OCI-LY3 (cell line): ENCODE measurements at regions not wholly inside any gene's neighbourhood (a gene's known extent, or its start where the extent isn't known, plus 50 kb on each side); places are given as distances from the start of the nearest gene placed in this dataset.
A peak's percentile ranks its signal among the peaks of the same experiment; 100 is the strongest.

Experiments used
- EZH2phosphoT487 ChIP-seq: fragments of 200-600 bp; shearing (Covaris generic); IDR thresholded peaks from 2 replicates; pipeline ENCODE4 v1.6.1; 2018; ENCODE audit warnings: antibody characterized with exemption, mixed run types, low read depth
- TF ChIP-seq, protein P1 (sequence below): fragments of 200-600, 300-600 bp; sonication (generic); IDR thresholded peaks from 2 replicates; pipeline ENCODE4 v1.5.1; 2014; ENCODE audit warnings: antibody characterized with exemption, low read length, low read depth

- TF ChIP-seq, protein P1, sequence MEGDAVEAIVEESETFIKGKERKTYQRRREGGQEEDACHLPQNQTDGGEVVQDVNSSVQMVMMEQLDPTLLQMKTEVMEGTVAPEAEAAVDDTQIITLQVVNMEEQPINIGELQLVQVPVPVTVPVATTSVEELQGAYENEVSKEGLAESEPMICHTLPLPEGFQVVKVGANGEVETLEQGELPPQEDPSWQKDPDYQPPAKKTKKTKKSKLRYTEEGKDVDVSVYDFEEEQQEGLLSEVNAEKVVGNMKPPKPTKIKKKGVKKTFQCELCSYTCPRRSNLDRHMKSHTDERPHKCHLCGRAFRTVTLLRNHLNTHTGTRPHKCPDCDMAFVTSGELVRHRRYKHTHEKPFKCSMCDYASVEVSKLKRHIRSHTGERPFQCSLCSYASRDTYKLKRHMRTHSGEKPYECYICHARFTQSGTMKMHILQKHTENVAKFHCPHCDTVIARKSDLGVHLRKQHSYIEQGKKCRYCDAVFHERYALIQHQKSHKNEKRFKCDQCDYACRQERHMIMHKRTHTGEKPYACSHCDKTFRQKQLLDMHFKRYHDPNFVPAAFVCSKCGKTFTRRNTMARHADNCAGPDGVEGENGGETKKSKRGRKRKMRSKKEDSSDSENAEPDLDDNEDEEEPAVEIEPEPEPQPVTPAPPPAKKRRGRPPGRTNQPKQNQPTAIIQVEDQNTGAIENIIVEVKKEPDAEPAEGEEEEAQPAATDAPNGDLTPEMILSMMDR = 0 out of 2 replicates have a peak, but pooled peaks have one; percentile 16
- no peak for TF ChIP-seq EZH2phosphoT487
These were observed 78.6 kb upstream of the RAPGEF2 start for GRCh38 chr4:159024266-159024665.
